CD4-positive, CD25-positive, alpha-beta regulatory T cell (primary cell): ENCODE measurements at regions not wholly inside any gene's neighbourhood (a gene's known extent, or its start where the extent isn't known, plus 50 kb on each side); places are given as distances from the start of the nearest gene placed in this dataset.
"Not testable (repeated sequence)": the region's sequence is repeated elsewhere in the genome, so short reads cannot be mapped to it uniquely, and the experiment has no call there.

Experiments used
- ATAC-seq, 2 donors: fragments of 150-1000 bp; cut with Tn5 transposase; one replicate each; pipeline ENCODE4 v1.10.0; 2021; ENCODE audit warnings: low read depth in 2 of 2, moderate number of reproducible peaks in 2 of 2, moderate library complexity in 1 of 2
- DNase-seq, 3 donors: peaks; one replicate each; pipeline versions ENCODE4 v3.0.0 to v3.0.0-alpha.2; 2012 to 2022; ENCODE audit warnings: mixed read lengths in 1 of 3
- H3K27ac ChIP-seq: one replicate; pipeline ENCODE4 v1.7.0; 2013; ENCODE audit warnings: mild to moderate bottlenecking, low read length; ENCODE audit not compliant: insufficient read depth, poor library complexity, severe bottlenecking
- H3K27me3 ChIP-seq: one replicate; pipeline ENCODE4 v1.7.0; 2013; ENCODE audit warnings: low read length; ENCODE audit not compliant: control insufficient read depth, insufficient read depth
- H3K36me3 ChIP-seq: one replicate; pipeline ENCODE4 v1.7.0; 2013; ENCODE audit warnings: mild to moderate bottlenecking, low read length, moderate library complexity; ENCODE audit not compliant: control insufficient read depth, insufficient read depth
- H3K4me1 ChIP-seq: 2 replicates; pipeline ENCODE4 v1.7.0; 2013; ENCODE audit warnings: mild to moderate bottlenecking, low read length; ENCODE audit not compliant: insufficient read depth, control insufficient read depth, poor library complexity, severe bottlenecking
- H3K4me3 ChIP-seq: one replicate; pipeline ENCODE4 v1.7.0; 2013; ENCODE audit warnings: low read depth, mild to moderate bottlenecking, low read length, moderate library complexity
- H3K9me3 ChIP-seq, 2 experiments: 1 replicate in 1 of 2; 2 replicates in 1 of 2; pipeline ENCODE4 v1.7.0; 2013; ENCODE audit warnings: low read length in 2 of 2, mild to moderate bottlenecking in 1 of 2, moderate library complexity in 1 of 2; ENCODE audit not compliant: control insufficient read depth in 2 of 2
- H3K27ac Mint-ChIP-seq, 3 donors: one replicate each; pipeline ENCODE4 v1.8.0; 2020 to 2022; ENCODE audit warnings: mild to moderate bottlenecking in 3 of 3, mixed read lengths in 3 of 3, moderate library complexity in 2 of 3
- H3K27me3 Mint-ChIP-seq: one replicate; pipeline ENCODE4 v1.8.0; 2022; ENCODE audit warnings: mild to moderate bottlenecking, mixed read lengths
- H3K36me3 Mint-ChIP-seq: one replicate; pipeline ENCODE4 v1.8.0; 2020; ENCODE audit warnings: mixed read lengths
- H3K4me1 Mint-ChIP-seq, 4 donors: one replicate each; pipeline ENCODE4 v1.8.0; 2020 to 2022; ENCODE audit warnings: mixed read lengths in 4 of 4, mild to moderate bottlenecking in 1 of 4
- H3K4me3 Mint-ChIP-seq, 4 donors: one replicate each; pipeline ENCODE4 v1.8.0; 2020 to 2022; ENCODE audit warnings: mild to moderate bottlenecking in 4 of 4, mixed read lengths in 4 of 4, moderate library complexity in 3 of 4
- H3K9me3 Mint-ChIP-seq, 7 donors: one replicate each; pipeline ENCODE4 v1.8.0; 2020 to 2022; ENCODE audit warnings: mixed read lengths in 7 of 7, mild to moderate bottlenecking in 3 of 7, moderate library complexity in 2 of 7

DNA sequence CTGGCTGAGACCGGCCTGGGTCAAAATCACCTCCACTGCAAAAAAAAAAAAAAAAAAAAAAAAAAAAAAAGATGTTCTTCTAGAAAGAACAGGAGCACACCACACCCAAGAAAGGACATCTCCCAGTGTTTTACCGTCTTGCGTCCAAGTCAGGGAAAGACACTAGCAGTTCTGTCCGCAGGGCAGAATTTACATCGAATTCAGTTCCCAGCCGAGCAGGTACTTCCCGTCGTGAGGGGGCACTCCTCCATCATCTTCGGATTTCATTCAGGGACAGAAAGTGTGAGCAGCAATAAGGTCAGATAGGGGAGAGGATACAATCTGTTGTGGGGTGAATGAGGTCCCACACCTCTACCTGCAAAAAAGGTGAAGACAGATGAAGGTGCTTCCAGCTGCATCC, 574.7 kb downstream of the KCNJ18 start:
- H3K27me3 Mint-ChIP-seq, result no peaks in the 10 kb centered on the region
- H3K4me3 Mint-ChIP-seq, result no peak overlapping the region
- no peak overlapping the region for H3K4me3 ChIP-seq
- ATAC-seq (no peak), DNase-seq (no peak)
- peaks cover 0 to 23% (median 7%) of the 10 kb centered on the region in 7 donors for H3K9me3 Mint-ChIP-seq
- no peaks in the 10 kb centered on the region for H3K36me3 Mint-ChIP-seq
- H3K4me1 Mint-ChIP-seq, result no peaks in the 10 kb centered on the region
- H3K27me3 ChIP-seq, result no peaks in the 10 kb centered on the region
- H3K27ac Mint-ChIP-seq, result no peak overlapping the region
- H3K36me3 ChIP-seq, result no peaks in the 10 kb centered on the region
- H3K4me1 ChIP-seq, result no peaks in the 10 kb centered on the region
- no peak overlapping the region for H3K27ac ChIP-seq
- H3K9me3 ChIP-seq, result peaks cover 2 to 25% of the 10 kb centered on the region in 2 experiments

- Mint-ChIP-seq H3K27me3 (no peaks in the 10 kb centered on the region), H3K27ac (no peak overlapping the region), H3K9me3 (peaks cover 2 to 26% (median 8%) of the 10 kb centered on the region in 7 donors), H3K4me1 (no peaks in the 10 kb centered on the region), H3K36me3 (no peaks in the 10 kb centered on the region), H3K4me3 (no peak overlapping the region)
- Histone ChIP-seq H3K4me3 (no peak overlapping the region), H3K36me3 (no peaks in the 10 kb centered on the region), H3K4me1 (no peaks in the 10 kb centered on the region), H3K27me3 (no peaks in the 10 kb centered on the region), H3K27ac (no peak overlapping the region), H3K9me3 (peaks cover 2 to 25% of the 10 kb centered on the region in 2 experiments)
- ATAC-seq (no peak), DNase-seq (no peak)
Observed at GRCh38 chr17:22268214-22268911, 576.0 kb downstream of the KCNJ18 start.

GRCh38 chr17:22268912-22269220, 576.5 kb downstream of the KCNJ18 start:
- peaks cover 2 to 26% (median 8%) of the 10 kb centered on the region in 7 donors for H3K9me3 Mint-ChIP-seq
- no peaks in the 10 kb centered on the region for H3K36me3 ChIP-seq
- H3K4me3 Mint-ChIP-seq, result no peak overlapping the region
- H3K27me3 ChIP-seq, result no peaks in the 10 kb centered on the region
- peaks cover 2 to 25% of the 10 kb centered on the region in 2 experiments for H3K9me3 ChIP-seq
- H3K27ac ChIP-seq, result no peak overlapping the region
- ATAC-seq (no peak), DNase-seq (no peak)
- no peak overlapping the region for H3K4me3 ChIP-seq
- no peaks in the 10 kb centered on the region for H3K36me3 Mint-ChIP-seq
- no peaks in the 10 kb centered on the region for H3K4me1 Mint-ChIP-seq
- no peaks in the 10 kb centered on the region for H3K4me1 ChIP-seq
- no peak overlapping the region for H3K27ac Mint-ChIP-seq
- no peaks in the 10 kb centered on the region for H3K27me3 Mint-ChIP-seq

- Histone ChIP-seq H3K9me3 (peaks cover 2 to 25% of the 10 kb centered on the region in 2 experiments), H3K4me3 (no peak overlapping the region), H3K4me1 (no peaks in the 10 kb centered on the region), H3K36me3 (no peaks in the 10 kb centered on the region), H3K27ac (no peak overlapping the region), H3K27me3 (no peaks in the 10 kb centered on the region)
- Mint-ChIP-seq H3K27ac (no peak overlapping the region), H3K27me3 (no peaks in the 10 kb centered on the region), H3K4me3 (no peak overlapping the region), H3K36me3 (no peaks in the 10 kb centered on the region), H3K4me1 (no peaks in the 10 kb centered on the region), H3K9me3 (peaks cover 6 to 25% (median 10%) of the 10 kb centered on the region in 7 donors)
- DNase-seq (no peak), ATAC-seq (no peak)
Observed at GRCh38 chr17:22270381-22270780, 578.1 kb downstream of the KCNJ18 start.

- peaks cover 2 to 22% of the 10 kb centered on the region in 2 experiments for H3K9me3 ChIP-seq
- not testable (repeated sequence) for H3K36me3 Mint-ChIP-seq, H3K27me3 Mint-ChIP-seq, H3K27ac ChIP-seq, H3K4me1 ChIP-seq, H3K4me3 Mint-ChIP-seq, DNase-seq, H3K4me1 Mint-ChIP-seq, H3K4me3 ChIP-seq, H3K36me3 ChIP-seq, H3K27ac Mint-ChIP-seq, ATAC-seq, H3K27me3 ChIP-seq
- H3K9me3 Mint-ChIP-seq, result peaks cover 6 to 23% (median 10%) of the 10 kb centered on the region in 7 donors
Observed at GRCh38 chr17:22270809-22271208, 578.5 kb downstream of the KCNJ18 start.

DNA sequence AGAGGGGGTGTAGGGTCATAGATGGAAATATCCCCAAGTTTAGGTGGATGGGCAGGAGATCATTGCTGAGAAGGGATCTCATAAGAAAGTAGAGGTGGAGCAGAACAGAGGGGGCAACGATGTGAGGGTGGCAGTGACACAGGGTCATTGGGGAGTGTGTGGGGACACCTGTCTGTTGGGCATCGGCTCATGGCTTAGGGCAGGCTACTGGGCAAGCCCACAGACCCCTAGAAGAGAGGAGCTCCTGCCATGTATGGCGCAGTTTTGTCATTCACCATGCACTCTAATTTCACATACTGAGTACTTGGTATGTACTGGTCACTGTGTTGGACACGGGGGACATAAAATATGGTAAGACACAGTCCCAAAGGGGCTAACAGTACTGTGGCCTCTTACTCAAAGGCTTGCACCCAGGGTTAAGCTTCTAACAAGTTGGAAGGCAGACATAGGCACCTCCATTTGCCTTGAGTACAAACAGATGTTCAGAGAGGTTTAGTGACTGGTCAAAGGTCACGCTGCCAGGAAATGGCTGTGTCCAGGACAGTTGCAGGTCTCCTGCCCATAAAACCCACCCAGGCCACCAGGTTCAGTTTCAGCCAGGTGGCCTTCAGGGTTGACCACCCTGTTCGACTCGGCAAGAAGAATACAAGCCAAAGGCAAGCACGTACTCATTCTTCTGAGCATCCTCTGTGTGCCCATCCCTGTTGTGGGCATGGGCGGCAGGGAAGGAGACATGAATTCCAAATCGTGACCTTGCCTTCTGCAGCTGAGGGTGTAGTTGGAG, 580.2 kb downstream of the KCNJ18 start:
- H3K27ac Mint-ChIP-seq, result no peak overlapping the region
- H3K4me3 Mint-ChIP-seq, result no peak overlapping the region
- H3K4me1 Mint-ChIP-seq, result no peaks in the 10 kb centered on the region
- Histone ChIP-seq H3K9me3 (peaks cover 2 to 17% of the 10 kb centered on the region in 2 experiments), H3K27ac (no peak overlapping the region), H3K4me3 (no peak overlapping the region), H3K27me3 (no peaks in the 10 kb centered on the region), H3K4me1 (no peaks in the 10 kb centered on the region), H3K36me3 (no peaks in the 10 kb centered on the region)
- H3K36me3 Mint-ChIP-seq, result no peaks in the 10 kb centered on the region
- DNase-seq (no peak), ATAC-seq (no peak)
- H3K9me3 Mint-ChIP-seq, result peaks cover 9 to 26% (median 10%) of the 10 kb centered on the region in 7 donors
- no peaks in the 10 kb centered on the region for H3K27me3 Mint-ChIP-seq

DNA sequence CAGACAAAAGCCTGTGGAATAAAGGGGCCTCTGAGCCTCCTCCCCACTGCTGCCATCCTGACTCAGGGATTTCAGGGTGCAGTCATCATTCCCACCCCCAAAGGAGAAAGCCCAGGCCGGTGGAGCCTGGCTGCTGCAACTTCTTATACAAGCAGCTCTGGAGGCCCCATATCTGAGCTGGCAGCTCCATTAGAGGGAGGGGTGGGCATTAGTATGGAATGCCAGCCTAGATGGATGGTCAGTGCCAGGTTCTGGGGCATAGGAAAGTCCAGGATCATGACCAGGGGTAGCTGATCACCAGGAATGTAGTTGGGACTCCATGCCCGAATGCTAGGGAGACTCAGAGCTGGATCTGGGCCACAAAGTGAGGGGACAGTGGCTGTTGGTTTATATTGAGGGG, 581.0 kb downstream of the KCNJ18 start:
- H3K36me3 Mint-ChIP-seq, result no peaks in the 10 kb centered on the region
- Histone ChIP-seq H3K27me3 (no peaks in the 10 kb centered on the region), H3K36me3 (no peaks in the 10 kb centered on the region), H3K27ac (no peak overlapping the region), H3K4me3 (no peak overlapping the region), H3K4me1 (no peaks in the 10 kb centered on the region), H3K9me3 (peaks cover 2 to 21% of the 10 kb centered on the region in 2 experiments)
- DNase-seq (no peak), ATAC-seq (no peak)
- no peak overlapping the region for H3K27ac Mint-ChIP-seq
- H3K9me3 Mint-ChIP-seq, result peaks cover 9 to 24% (median 10%) of the 10 kb centered on the region in 7 donors
- H3K4me1 Mint-ChIP-seq, result no peaks in the 10 kb centered on the region
- no peaks in the 10 kb centered on the region for H3K27me3 Mint-ChIP-seq
- H3K4me3 Mint-ChIP-seq, result no peak overlapping the region

GRCh38 chr17:22277595-22277994, 585.3 kb downstream of the KCNJ18 start:
- Mint-ChIP-seq H3K4me1 (no peaks in the 10 kb centered on the region), H3K9me3 (peaks cover 4 to 16% (median 9%) of the 10 kb centered on the region in 7 donors), H3K36me3 (no peaks in the 10 kb centered on the region), H3K27me3 (no peaks in the 10 kb centered on the region), H3K27ac (no peak overlapping the region), H3K4me3 (no peak overlapping the region)
- DNase-seq (no peak), ATAC-seq (no peak)
- peaks cover 0 to 11% of the 10 kb centered on the region in 2 experiments for H3K9me3 ChIP-seq
- no peak overlapping the region for H3K27ac ChIP-seq
- no peaks in the 10 kb centered on the region for H3K4me1 ChIP-seq
- H3K4me3 ChIP-seq, result no peak overlapping the region
- H3K27me3 ChIP-seq, result no peaks in the 10 kb centered on the region
- H3K36me3 ChIP-seq, result no peaks in the 10 kb centered on the region
